ENCODE measurements at regions not wholly inside any gene's neighbourhood (a gene's known extent, or its start where the extent isn't known, plus 50 kb on each side); places are given as distances from the start of the nearest gene placed in this dataset.
"Not testable (repeated sequence)": the region's sequence is repeated elsewhere in the genome, so short reads cannot be mapped to it uniquely, and the experiment has no call there.

DNA sequence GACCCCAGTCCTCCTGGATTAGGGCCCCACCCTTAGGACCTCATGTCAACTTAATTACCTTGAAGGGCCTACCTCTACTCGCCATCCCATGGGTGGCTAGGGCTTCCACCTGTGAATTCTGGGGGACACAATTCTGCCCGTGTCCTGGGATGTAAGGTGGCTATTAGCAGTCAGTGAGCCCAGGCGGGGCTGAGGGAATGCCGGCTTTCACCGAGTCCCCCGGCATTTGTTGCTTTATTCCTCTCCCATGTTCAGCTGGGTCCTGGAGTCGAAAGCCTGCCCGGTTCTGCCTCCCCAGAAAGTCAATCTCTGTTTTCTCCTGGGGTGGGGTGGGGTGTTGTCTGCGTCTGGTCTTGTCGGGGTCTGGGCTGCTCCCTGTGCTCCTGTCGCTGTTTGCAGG, 125.6 kb downstream of the GLRX3 start:
- no peak for DNase-seq

GRCh38 chr10:130263289-130263688, 127.1 kb downstream of the GLRX3 start:
- DNase-seq = no peak

- DNase-seq = no peak
These were observed 129.4 kb downstream of the GLRX3 start for GRCh38 chr10:130265542-130265941.

- DNase-seq = no peak
These were observed 146.5 kb downstream of the GLRX3 start for GRCh38 chr10:130282492-130283218.

GRCh38 chr10:130283219-130283545, 147.0 kb downstream of the GLRX3 start:
- no peak for DNase-seq

GRCh38 chr10:130295761-130296160, 159.6 kb downstream of the GLRX3 start:
- DNase-seq = not testable (repeated sequence)

GRCh38 chr10:130300608-130301020, 164.4 kb downstream of the GLRX3 start:
- DNase-seq = no peak

DNA sequence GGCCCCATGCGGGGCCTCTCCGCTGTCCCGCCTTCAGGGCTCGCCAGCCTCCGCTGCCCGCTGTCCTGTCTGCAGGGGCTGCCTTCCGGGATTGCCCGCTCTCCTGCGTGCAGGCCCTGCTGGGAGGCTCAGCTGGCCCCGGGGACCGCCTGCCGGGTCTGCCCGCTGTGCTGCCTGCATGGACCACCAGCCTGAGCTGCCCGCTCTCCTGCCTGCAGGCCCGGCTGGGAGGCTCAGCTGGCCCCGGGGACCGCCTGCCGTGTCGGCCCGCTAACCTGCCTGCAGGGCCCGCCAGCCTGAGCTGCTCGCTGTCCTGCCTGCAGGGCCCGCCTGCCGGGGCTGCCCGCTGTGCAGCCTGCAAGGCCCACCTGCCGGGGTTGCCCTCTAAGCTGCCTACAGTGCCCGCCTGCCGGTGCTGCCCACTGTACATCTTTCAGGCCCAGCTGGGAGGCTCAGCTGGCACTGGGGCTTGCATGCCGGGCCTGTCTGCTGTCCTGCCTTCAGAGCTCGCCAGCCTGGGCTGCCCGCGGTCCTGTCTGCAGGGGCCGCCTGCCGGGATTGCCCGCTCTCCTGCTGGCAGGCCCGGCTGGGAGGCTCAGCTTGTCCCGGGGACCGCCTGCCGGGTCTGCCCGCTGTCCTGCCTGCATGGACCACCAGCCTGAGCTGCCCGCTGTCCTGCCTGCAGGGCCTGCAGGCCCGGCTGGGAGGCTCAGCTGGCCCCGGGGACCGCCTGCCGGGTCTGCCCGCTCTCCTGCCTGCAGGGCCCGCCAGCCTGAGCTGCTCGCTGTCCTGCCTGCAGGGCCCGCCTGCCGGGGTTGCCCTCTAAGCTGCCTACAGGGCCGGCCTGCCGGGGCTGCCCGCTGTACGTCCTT, 165.1 kb downstream of the GLRX3 start:
- peak; percentile 5 for DNase-seq

DNA sequence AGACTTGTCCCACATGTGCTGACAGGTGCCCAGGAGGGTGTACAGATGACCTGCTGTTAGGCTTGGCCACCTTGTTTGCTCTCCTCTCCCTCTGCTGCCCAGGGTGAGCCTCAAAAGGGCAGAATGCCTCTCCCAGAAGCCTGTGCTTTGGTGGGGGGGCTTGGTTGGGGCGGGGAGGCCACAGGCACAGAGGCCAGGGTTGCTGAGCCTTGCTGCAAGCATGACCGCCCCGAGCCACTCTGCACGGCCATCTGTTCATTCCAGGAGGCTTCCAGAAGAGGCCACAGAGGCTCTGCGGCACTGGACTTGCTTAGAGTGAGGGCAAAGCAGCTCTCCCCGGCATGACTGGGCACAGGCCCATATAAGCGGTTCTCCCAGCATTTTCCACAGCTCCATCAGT, 190.8 kb downstream of the GLRX3 start:
- no peak for DNase-seq

GRCh38 chr10:130329792-130330191, 193.6 kb downstream of the GLRX3 start:
- no peak for DNase-seq

- no peak for DNase-seq
These were observed 197.0 kb downstream of the GLRX3 start for GRCh38 chr10:130333185-130333584.

- no peak for DNase-seq
These were observed 199.1 kb downstream of the GLRX3 start for GRCh38 chr10:130335336-130335735.

GRCh38 chr10:130336617-130337304, 200.6 kb downstream of the GLRX3 start:
- DNase-seq = no peak

DNA sequence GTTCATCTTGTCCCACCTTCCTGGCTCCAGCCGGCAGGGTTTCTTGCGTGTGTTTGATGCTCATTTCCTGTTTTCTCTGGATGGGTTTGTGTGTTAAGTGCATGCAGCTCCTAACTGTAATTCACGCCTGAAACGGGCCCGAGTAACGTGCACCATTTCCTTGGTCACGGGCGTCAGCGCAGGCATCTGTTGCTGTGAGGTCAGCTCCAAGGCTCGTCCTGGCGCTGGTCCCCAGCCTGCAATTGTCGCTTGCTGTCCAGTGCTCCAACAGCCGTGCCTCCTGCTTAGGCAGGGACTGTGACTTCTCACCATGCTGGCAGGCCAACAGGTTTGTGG, 201.1 kb downstream of the GLRX3 start:
- DNase-seq = no peak

DNA sequence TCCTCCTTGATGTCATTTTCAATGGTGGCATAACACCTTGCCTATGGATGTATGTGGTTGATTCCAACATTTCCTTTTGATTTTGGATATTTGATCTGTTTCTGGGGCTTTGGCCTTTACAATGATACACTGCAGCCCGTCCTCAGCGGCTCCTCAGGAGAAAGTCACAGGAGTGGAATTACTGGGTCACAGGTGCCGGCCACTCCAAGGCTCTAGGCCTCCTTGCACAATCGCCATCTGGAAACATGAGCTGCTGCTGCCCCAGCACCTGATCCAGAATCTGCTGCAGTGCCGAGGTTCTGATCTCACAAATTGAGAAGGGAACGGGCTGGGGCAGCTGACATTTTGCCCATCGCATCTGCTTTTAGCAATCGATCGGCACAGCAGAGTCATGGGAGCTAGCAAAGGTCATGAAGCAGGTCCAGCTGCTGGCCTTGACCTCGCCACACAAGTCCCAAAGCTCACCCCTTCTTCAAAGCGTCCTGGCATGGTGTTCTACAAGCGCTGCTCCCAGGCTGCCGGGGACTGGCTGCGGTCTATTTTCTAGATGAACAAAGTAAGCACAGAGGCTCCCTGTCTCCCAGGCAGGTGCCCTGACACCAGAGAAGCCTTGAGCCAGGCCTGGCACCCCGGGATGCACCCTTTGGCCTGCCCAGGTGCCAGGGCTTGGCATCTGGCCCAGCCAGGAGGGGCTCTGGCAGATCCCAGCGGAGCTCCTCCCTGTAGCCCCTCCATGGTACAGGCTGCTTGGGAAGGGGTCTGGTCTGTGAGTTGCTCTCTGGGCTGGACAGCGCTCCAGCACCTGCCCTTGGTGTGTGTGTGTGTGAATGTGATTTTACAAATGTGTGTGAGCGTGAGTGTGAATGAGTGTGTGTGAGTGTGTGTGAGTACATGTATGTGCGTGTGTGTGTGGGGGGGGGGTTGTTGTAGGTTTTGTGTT, 201.8 kb downstream of the GLRX3 start:
- DNase-seq = no peak

- DNase-seq = no peak
These were observed 202.4 kb downstream of the GLRX3 start for GRCh38 chr10:130338636-130339024.

DNA sequence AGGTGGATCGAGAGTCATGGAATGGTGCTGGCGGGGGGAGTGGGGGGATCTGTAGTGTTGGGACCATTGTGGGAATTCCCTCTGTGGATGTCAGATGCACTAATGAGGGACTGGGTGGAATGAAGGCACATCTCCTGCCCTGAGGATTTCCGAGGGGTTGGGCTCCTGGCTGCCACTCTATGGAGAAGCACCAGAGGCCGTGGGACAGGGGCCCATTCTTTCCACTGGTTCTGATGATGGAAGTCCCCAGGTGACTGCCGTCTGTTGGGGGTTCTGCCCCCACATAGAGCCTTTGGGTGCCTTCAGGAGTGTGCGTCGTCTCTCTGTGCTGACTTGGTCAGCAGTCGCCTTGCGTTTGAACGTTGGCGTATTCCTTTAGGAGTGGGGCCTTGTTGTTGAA, 202.9 kb downstream of the GLRX3 start:
- DNase-seq = no peak

GRCh38 chr10:130339911-130340310, 203.7 kb downstream of the GLRX3 start:
- DNase-seq = no peak

DNA sequence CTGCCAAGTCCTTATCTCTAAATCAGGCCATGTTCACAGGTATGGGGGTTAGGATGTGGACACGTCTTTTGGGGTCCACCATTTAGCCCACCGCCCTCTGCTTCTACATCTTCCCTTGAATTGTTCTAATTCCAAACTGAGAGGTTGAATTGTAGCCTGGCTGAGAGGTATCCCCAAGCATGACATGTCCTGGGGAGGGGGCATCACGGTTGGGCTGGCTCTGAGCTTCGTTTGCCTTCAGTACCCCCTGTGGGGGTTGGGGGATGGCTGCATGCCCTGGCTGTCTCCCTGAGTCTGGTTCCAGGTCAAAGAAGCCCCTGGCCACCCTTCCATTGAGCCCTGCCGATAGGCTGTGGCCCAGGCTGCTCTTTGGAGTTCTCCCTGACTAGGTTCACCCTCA, 204.6 kb downstream of the GLRX3 start:
- DNase-seq = no peak

- DNase-seq = no peak
These were observed 205.2 kb downstream of the GLRX3 start for GRCh38 chr10:130341356-130341755.

GRCh38 chr10:130345728-130346127, 209.5 kb downstream of the GLRX3 start:
- DNase-seq = no peak

- no peak for DNase-seq
These were observed 214.8 kb downstream of the GLRX3 start for GRCh38 chr10:130350996-130351395.

All from muscle of arm (tissue), 1 donor.